HG03139 (cell line): ENCODE measurements at regions not wholly inside any gene's neighbourhood (a gene's known extent, or its start where the extent isn't known, plus 50 kb on each side); places are given as distances from the start of the nearest gene placed in this dataset.

ENCODE experiments used
- ATAC-seq: cut with Tn5 transposase; IDR thresholded peaks from one replicate; pipeline ENCODE4 v1.9.1; 2021; ENCODE audit not compliant: unreplicated experiment

DNA sequence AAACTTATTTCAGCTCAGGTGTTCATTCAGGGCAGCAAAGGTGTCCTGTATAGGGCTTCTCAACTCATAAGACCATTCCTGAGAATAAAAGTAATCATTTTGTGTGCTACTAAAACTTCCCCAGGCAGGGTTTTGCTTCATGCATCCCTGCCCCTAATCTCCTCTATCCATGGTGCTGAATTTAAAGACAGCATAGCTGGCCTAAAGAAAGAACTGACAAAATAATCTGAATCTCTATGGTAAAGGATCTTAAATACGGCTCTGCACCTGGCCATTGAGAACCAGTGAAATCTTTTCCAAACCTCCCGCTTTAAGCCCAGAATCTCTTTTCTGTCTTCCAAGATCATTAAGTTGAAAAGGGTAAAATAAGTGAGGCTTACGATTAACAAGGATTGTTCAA is 292.1 kb upstream of the KLHL29 start:
- ATAC-seq = no peak

DNA sequence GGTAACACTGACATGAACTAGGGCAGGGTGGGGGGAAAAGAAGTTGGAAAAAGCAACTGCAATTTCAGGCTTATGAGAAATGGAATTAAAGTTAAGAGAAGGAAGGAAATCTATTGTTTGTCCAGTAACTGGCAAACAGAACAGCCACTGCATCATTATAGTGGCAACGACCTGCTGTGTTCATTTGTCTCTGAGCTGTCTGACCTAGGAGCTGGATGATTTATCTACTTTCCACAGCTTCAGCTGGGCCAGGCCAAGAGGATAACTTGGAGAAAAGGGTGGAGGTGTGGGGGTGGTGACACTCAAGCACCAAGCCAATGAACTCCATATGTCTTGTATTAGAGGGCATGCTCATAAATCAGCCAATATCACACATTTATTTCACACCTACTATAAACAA is 291.5 kb upstream of the KLHL29 start:
- ATAC-seq = no peak

DNA sequence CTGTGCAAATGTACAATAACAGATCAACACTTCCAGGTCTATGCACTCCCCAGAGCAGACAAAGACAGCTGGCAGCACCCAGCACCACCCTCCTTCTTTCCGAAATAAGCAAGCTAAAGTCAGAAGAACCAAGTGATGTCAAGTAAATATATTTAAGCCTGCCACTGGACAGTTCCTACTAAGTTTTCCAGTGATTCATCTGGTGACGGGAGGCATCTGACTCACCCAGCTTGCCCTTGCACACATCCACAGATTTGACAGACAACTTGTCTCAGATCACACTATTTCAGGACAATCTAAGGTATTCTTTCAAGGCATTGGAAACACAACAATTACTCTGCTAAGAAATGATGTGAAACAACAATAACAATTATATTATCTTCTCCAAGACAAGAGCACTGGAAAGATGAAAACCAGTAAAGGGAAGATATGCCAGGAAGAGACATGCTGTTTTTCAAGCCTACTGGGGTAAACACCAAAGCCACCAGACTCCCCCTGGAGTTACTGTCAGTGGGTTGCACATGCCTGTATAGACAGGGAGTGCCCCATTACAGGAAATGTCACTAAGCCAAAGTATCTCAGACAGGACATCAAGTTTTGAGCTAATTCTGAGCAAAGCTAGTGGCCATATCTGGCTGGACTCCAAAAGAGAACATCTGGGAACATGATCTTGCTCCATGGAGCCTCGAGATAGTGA is 287.9 kb upstream of the KLHL29 start:
- ATAC-seq = no peak

GRCh38 chr2:23100406-23100805 is 284.6 kb upstream of the KLHL29 start:
- ATAC-seq = no peak

- ATAC-seq = no peak
Measured at GRCh38 chr2:23106242-23106785, 278.7 kb upstream of the KLHL29 start.

DNA sequence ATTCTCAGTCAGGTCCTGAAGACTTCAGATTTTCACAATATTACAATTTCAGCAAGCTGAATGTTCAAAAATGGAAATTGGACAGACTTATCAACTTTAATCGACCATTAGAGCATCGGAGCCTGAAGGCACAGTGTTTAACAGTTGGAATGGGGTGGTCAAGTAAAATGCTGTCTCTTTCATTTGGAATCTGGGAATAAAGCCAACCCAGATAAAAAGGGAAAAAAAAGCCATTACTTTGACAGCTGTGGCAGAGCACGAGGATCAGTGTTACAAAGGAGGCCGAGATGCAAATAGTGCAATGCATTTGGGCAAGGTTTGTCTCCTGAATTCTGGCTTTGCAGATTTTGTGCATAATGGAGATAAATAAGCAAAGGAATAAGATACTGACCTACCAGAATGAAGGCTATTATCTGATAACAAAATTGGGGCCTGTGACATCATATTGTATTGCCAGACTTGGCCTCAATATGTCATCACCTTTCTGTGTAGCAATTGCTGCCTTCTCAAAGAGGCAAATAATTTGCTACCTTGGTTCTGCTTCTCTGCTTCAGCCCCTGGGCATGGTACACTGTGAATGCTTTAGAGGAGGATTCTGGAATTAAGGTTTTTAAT is 277.5 kb upstream of the KLHL29 start:
- no peak for ATAC-seq

GRCh38 chr2:23111263-23111662 is 273.7 kb upstream of the KLHL29 start:
- no peak for ATAC-seq

DNA sequence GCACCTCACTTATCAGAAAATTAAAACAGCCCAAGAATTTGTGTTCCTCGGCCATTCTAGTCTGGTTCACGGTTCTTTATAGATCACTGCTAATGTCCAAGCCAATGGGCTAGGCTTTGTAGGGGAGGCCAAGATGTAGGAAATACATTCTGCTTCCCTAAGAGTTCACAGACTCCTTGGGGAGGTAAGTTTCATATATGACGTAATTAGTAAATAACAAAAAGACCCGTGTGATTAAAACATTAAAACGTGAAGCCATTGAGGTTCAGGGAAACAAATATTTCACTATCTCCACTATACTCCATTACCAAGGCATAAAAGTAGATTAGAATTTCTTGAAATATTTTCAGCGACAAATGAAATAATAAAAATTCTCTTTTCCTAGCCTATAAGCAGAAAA is 272.5 kb upstream of the KLHL29 start:
- ATAC-seq = no peak

DNA sequence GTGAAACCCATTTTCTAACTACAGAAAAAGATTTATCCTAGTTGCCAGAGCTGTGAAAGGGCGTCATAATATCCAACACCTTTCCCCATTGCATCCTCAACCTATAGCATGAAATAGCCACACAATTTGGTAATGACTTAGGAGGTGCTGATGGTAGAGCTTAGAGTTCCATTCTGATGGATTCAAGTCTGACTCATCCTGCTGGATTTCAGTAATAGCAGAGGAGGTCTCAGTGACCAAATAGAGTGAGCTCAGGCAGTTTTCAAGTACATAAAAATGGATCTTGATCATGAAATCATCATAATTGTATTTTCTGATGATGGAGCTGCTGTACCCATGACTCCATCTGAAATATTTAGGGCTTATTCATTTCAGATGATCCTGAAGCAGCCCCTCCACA is 270.7 kb upstream of the KLHL29 start:
- ATAC-seq = no peak

- ATAC-seq = no peak
Measured at GRCh38 chr2:23118313-23118712, 266.7 kb upstream of the KLHL29 start.

- ATAC-seq = no peak
Measured at GRCh38 chr2:23118894-23119293, 266.1 kb upstream of the KLHL29 start.

- ATAC-seq = no peak
Measured at GRCh38 chr2:23120161-23120560, 264.8 kb upstream of the KLHL29 start.

DNA sequence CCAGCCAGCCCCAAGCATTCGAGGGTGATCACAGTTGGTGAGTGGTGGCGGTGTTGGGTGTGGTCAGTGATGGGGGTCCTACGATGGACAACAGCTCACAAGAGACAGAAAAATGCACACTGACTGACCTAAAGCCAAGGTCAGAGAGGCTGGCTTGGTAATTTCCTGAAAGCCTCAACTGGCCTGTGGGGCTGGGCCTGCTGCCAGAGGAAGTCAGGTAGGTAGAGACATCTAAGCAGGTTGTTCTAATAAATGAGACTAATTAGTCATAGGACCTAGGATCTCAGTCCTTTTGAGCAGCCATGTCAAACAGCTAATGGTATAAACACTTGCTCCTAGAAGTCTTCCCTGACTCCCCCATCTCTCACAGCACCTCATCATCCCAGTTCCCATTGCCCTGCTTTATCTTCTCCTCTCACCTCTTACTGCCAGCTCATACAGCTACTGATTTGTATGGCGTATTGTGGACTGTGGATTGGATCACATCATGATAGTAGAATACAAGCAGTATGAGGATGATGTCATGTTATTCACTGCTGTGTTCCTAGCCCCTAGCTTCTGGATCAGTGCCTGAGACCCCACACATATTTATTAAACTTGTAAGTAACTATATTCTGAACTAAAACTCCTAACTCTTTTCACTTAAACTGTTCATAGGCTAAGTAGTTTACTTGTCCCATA is 262.9 kb upstream of the KLHL29 start:
- ATAC-seq = no peak

- ATAC-seq = no peak
Measured at GRCh38 chr2:23122681-23123215, 262.2 kb upstream of the KLHL29 start.

- ATAC-seq = no peak
Measured at GRCh38 chr2:23123686-23124085, 261.3 kb upstream of the KLHL29 start.

DNA sequence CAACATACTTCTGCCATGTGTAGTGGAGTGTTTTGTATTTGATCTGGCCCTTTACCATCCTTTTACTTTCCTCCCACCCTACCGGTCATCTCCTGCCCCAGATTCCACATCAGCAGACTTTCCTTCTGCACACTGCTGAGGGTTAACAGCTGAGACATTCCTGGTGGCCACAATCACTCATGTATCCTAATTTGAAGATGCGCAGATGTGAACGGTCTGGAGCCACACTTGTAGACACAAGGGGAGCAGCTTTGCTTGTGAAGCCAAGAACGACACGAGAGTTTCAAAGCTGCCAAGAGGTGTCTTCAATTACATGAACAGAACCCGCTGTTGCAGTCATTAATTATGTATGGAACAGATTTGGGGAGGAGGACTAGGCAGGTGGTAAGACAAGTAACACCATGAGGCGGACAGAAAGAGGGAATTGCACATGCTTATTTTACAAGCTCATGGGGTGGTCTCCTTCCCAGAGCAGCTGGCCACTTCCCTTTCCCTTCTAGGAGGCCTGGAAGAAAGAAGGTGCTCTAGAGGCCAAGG is 260.7 kb upstream of the KLHL29 start:
- no peak for ATAC-seq

GRCh38 chr2:23127465-23127864 is 257.5 kb upstream of the KLHL29 start:
- no peak for ATAC-seq

DNA sequence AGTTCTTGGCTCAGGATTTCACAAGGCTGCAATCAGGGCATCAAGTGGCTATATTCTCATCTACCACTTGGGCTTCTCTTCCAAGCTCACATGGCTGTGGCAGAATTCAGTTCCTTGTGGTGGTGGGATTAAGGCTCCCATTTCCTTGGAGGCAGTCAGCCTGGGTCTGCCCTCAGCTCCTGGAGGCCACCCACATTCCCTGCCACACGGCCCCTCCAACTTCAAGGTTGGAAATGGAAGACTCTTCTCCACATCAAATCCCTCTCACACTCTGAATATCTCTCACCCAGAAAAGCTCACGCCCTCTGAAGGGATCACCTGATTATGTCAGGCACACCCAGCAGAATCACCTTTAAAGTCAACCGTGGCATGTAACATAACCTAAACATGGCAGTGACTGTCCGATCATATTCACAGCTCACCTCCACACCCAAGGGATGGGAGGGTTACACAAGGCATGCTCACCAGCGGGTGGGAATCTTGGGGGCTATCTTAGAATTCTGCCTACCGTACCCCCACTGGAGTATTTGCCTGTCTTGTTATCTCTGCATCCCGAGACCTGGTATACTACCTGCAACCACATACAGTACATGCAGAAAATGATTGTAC is 256.2 kb upstream of the KLHL29 start:
- no peak for ATAC-seq

DNA sequence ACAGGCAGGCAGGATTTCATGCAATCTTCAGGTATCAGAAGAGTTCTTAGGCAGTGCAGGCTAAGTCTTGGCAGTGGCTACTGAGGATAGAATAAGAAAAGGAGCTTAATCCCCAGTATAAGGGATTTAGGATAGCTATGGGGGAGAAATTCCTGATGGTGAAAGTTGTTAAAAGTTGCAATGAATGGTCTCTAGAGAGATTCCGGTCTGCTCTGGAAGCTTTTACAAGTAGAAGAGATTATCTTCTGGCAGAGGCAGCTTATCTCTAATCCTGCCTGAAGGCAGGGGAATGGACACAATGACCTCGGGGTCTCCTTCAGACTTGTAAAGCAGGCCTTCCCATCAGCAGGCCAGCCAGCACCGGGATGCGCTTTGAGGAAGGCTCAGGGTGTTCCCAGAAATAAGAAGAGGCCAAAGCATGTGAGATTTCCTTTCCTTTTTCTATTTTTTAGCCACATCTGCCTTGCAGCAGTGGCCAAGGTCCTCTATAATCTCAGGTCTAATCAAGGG is 253.9 kb upstream of the KLHL29 start:
- no peak for ATAC-seq

DNA sequence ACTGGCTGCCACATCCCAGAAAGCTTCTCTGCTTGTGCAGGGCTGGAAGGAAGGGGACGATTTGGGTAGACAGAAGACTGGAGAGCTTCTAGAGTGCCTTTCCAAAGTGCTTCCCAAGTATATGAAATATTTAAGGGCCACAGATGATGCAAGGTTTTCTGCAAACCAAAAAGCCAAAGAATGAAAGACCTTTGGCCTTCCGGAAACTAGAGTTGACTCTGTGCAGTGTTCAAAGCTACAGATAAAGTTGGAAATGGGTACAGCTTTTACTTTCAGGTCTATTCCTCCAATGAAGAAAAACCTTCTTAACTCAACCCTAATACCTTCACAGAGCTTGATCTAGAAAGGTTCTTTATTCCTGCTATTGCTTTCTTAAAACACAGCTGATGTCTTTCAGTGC is 253.0 kb upstream of the KLHL29 start:
- no peak for ATAC-seq
